Immature natural killer cell (primary cell): ENCODE measurements at regions not wholly inside any gene's neighbourhood (a gene's known extent, or its start where the extent isn't known, plus 50 kb on each side); places are given as distances from the start of the nearest gene placed in this dataset.
"Not testable (repeated sequence)": the region's sequence is repeated elsewhere in the genome, so short reads cannot be mapped to it uniquely, and the experiment has no call there.

Experiments
- DNase-seq, 3 donors: peaks; one replicate each; pipeline ENCODE4 v3.0.0; 2022; ENCODE audit warnings: mixed read lengths in 1 of 3
- H3K27ac Mint-ChIP-seq, 6 donors: one replicate each; pipeline ENCODE4 v1.8.0; 2020; ENCODE audit warnings: mixed read lengths in 6 of 6, mild to moderate bottlenecking in 5 of 6, inconsistent platforms in 4 of 6, moderate library complexity in 3 of 6
- H3K27me3 Mint-ChIP-seq, 3 donors: one replicate each; pipeline ENCODE4 v1.8.0; 2020 to 2021; ENCODE audit warnings: low read depth in 3 of 3, mild to moderate bottlenecking in 3 of 3, mixed read lengths in 3 of 3, moderate library complexity in 3 of 3, inconsistent platforms in 1 of 3
- H3K36me3 Mint-ChIP-seq, 3 donors: one replicate each; pipeline ENCODE4 v1.8.0; 2020; ENCODE audit warnings: mixed read lengths in 3 of 3, inconsistent platforms in 2 of 3, mild to moderate bottlenecking in 2 of 3
- H3K4me1 Mint-ChIP-seq, 2 donors: one replicate each; pipeline ENCODE4 v1.8.0; 2020; ENCODE audit warnings: inconsistent platforms in 2 of 2, mild to moderate bottlenecking in 2 of 2, mixed read lengths in 2 of 2, moderate library complexity in 1 of 2
- H3K4me3 Mint-ChIP-seq, 5 donors: one replicate each; pipeline ENCODE4 v1.8.0; 2020; ENCODE audit warnings: mild to moderate bottlenecking in 5 of 5, mixed read lengths in 5 of 5, inconsistent platforms in 3 of 5, moderate library complexity in 3 of 5
- H3K9me3 Mint-ChIP-seq, 6 donors: one replicate each; pipeline ENCODE4 v1.8.0; 2020; ENCODE audit warnings: mild to moderate bottlenecking in 6 of 6, mixed read lengths in 6 of 6, inconsistent platforms in 4 of 6, moderate library complexity in 3 of 6

- peaks cover 88 to 90% of the 10 kb centered on the region in 2 donors for H3K4me1 Mint-ChIP-seq
- peak overlapping the region in 1 of 5 donors; percentile 22 for H3K4me3 Mint-ChIP-seq
- DNase-seq = no peak
- peaks cover 0 to 5% (median 0%) of the 10 kb centered on the region in 3 donors for H3K36me3 Mint-ChIP-seq
- peaks cover 0 to 1% (median 0%) of the 10 kb centered on the region in 6 donors for H3K9me3 Mint-ChIP-seq
- H3K27ac Mint-ChIP-seq = peak overlapping the region in 2 of 6 donors; percentile 24 to 77
- peaks cover 2 to 3% (median 3%) of the 10 kb centered on the region in 3 donors for H3K27me3 Mint-ChIP-seq
Measured at GRCh38 chr14:52150162-52150561, 81.3 kb upstream of the NID2 start.

GRCh38 chr14:52148371-52148770 is 79.5 kb upstream of the NID2 start:
- Mint-ChIP-seq H3K27ac (peak overlapping the region in 3 of 6 donors; percentile 14 to 22 (median 21)), H3K4me1 (peaks cover 70 to 72% of the 10 kb centered on the region in 2 donors), H3K27me3 (peaks cover 0 to 3% (median 1%) of the 10 kb centered on the region in 3 donors), H3K9me3 (peaks cover 0 to 1% (median 0%) of the 10 kb centered on the region in 6 donors), H3K36me3 (peaks cover 0 to 5% (median 0%) of the 10 kb centered on the region in 3 donors), H3K4me3 (peak overlapping the region; percentile 22 to 56 (median 38))
- DNase-seq = no peak

GRCh38 chr14:52146504-52146903 is 77.6 kb upstream of the NID2 start:
- H3K4me3 Mint-ChIP-seq = peak overlapping the region in 4 of 5 donors; percentile 2 to 65 (median 51)
- H3K27me3 Mint-ChIP-seq = peaks cover 0 to 1% (median 1%) of the 10 kb centered on the region in 3 donors
- peak in 1 of 3 donors; percentile 34 for DNase-seq
- H3K36me3 Mint-ChIP-seq = no peaks in the 10 kb centered on the region
- H3K27ac Mint-ChIP-seq = peak overlapping the region in 5 of 6 donors; percentile 50 to 82 (median 59)
- H3K4me1 Mint-ChIP-seq = peaks cover 52 to 53% of the 10 kb centered on the region in 2 donors
- H3K9me3 Mint-ChIP-seq = peaks cover 0 to 1% (median 0%) of the 10 kb centered on the region in 6 donors

- not testable (repeated sequence) for H3K27me3 Mint-ChIP-seq, DNase-seq, H3K36me3 Mint-ChIP-seq, H3K27ac Mint-ChIP-seq, H3K9me3 Mint-ChIP-seq, H3K4me3 Mint-ChIP-seq
- peaks cover 28 to 29% of the 10 kb centered on the region in 2 donors for H3K4me1 Mint-ChIP-seq
Measured at GRCh38 chr14:52144099-52144498, 75.2 kb upstream of the NID2 start.

- DNase-seq = no peak
- Mint-ChIP-seq H3K4me1 (peaks cover 12 to 13% of the 10 kb centered on the region in 2 donors), H3K27ac (no peak overlapping the region), H3K36me3 (peaks cover 0 to 3% (median 0%) of the 10 kb centered on the region in 3 donors), H3K9me3 (peaks cover 0 to 4% (median 0%) of the 10 kb centered on the region in 6 donors), H3K4me3 (no peak overlapping the region), H3K27me3 (peaks cover 0 to 1% (median 0%) of the 10 kb centered on the region in 3 donors)
Measured at GRCh38 chr14:52142504-52142903, 73.6 kb upstream of the NID2 start.

- H3K9me3 Mint-ChIP-seq = peaks cover 0 to 13% (median 4%) of the 10 kb centered on the region in 6 donors
- peak overlapping the region in 4 of 6 donors; percentile 18 to 40 (median 26) for H3K27ac Mint-ChIP-seq
- DNase-seq = peak; percentile 52 to 58 (median 54)
- peaks cover 0 to 9% (median 5%) of the 10 kb centered on the region in 3 donors for H3K27me3 Mint-ChIP-seq
- peaks cover 4 to 12% (median 7%) of the 10 kb centered on the region in 3 donors for H3K36me3 Mint-ChIP-seq
- peaks cover 19 to 24% of the 10 kb centered on the region in 2 donors for H3K4me1 Mint-ChIP-seq
- H3K4me3 Mint-ChIP-seq = peak overlapping the region; percentile 18 to 57 (median 41)
Measured at GRCh38 chr14:52131640-52132320, 62.9 kb upstream of the NID2 start.

GRCh38 chr14:52129721-52130120 is 60.9 kb upstream of the NID2 start:
- Mint-ChIP-seq H3K27me3 (peaks cover 1 to 11% (median 4%) of the 10 kb centered on the region in 3 donors), H3K36me3 (peaks cover 0 to 3% (median 0%) of the 10 kb centered on the region in 3 donors), H3K4me3 (no peak overlapping the region), H3K9me3 (peaks cover 0 to 3% (median 0%) of the 10 kb centered on the region in 6 donors), H3K4me1 (peaks cover 36 to 42% of the 10 kb centered on the region in 2 donors), H3K27ac (no peak overlapping the region)
- DNase-seq = no peak

- Mint-ChIP-seq H3K27ac (peak overlapping the region in 5 of 6 donors; percentile 1 to 43 (median 23)), H3K4me1 (peaks cover 25 to 41% of the 10 kb centered on the region in 2 donors), H3K4me3 (peak overlapping the region; percentile 39 to 79 (median 72)), H3K36me3 (no peaks in the 10 kb centered on the region), H3K27me3 (peaks cover 1 to 13% (median 4%) of the 10 kb centered on the region in 3 donors), H3K9me3 (peaks cover 0 to 3% (median 0%) of the 10 kb centered on the region in 6 donors)
- peak; percentile 45 to 57 (median 51) for DNase-seq
Measured at GRCh38 chr14:52125885-52126284, 57.0 kb upstream of the NID2 start.

GRCh38 chr14:52124791-52125684 is 56.2 kb upstream of the NID2 start:
- peaks cover 2 to 13% (median 4%) of the 10 kb centered on the region in 3 donors for H3K27me3 Mint-ChIP-seq
- H3K27ac Mint-ChIP-seq = peak overlapping the region in 2 of 6 donors; percentile 1 to 43
- peak overlapping the region; percentile 39 to 79 (median 72) for H3K4me3 Mint-ChIP-seq
- H3K4me1 Mint-ChIP-seq = peaks cover 25 to 41% of the 10 kb centered on the region in 2 donors
- peak; percentile 42 to 45 (median 42) for DNase-seq
- H3K36me3 Mint-ChIP-seq = no peaks in the 10 kb centered on the region
- H3K9me3 Mint-ChIP-seq = peaks cover 0 to 3% (median 0%) of the 10 kb centered on the region in 6 donors

GRCh38 chr14:52122163-52122562 is 53.3 kb upstream of the NID2 start:
- H3K27ac Mint-ChIP-seq, H3K9me3 Mint-ChIP-seq, H3K27me3 Mint-ChIP-seq, DNase-seq, H3K36me3 Mint-ChIP-seq, H3K4me3 Mint-ChIP-seq: not testable (repeated sequence)
- peaks cover 21 to 35% of the 10 kb centered on the region in 2 donors for H3K4me1 Mint-ChIP-seq

GRCh38 chr14:52121441-52121840 is 52.6 kb upstream of the NID2 start:
- H3K4me3 Mint-ChIP-seq = no peak overlapping the region
- H3K9me3 Mint-ChIP-seq = peaks cover 0 to 4% (median 0%) of the 10 kb centered on the region in 6 donors
- no peak for DNase-seq
- no peak overlapping the region for H3K27ac Mint-ChIP-seq
- H3K27me3 Mint-ChIP-seq = peaks cover 0 to 8% (median 3%) of the 10 kb centered on the region in 3 donors
- peaks cover 0 to 4% (median 0%) of the 10 kb centered on the region in 3 donors for H3K36me3 Mint-ChIP-seq
- peaks cover 18 to 30% of the 10 kb centered on the region in 2 donors for H3K4me1 Mint-ChIP-seq

- Mint-ChIP-seq H3K9me3 (peaks cover 0 to 4% (median 0%) of the 10 kb centered on the region in 6 donors), H3K4me3 (no peak overlapping the region), H3K27me3 (peaks cover 0 to 7% (median 2%) of the 10 kb centered on the region in 3 donors), H3K27ac (no peak overlapping the region), H3K4me1 (peaks cover 0 to 19% of the 10 kb centered on the region in 2 donors), H3K36me3 (peaks cover 0 to 4% (median 0%) of the 10 kb centered on the region in 3 donors)
- DNase-seq = no peak
Measured at GRCh38 chr14:52119030-52119429, 50.2 kb upstream of the NID2 start.
